Gastrocnemius medialis (tissue), 4 donors: ENCODE measurements at regions not wholly inside any gene's neighbourhood (a gene's known extent, or its start where the extent isn't known, plus 50 kb on each side); places are given as distances from the start of the nearest gene placed in this dataset.

Experiments used
- ATAC-seq, 2 donors: fragments of 150-250 bp; one replicate each; pipeline ENCODE4 v1.9.1; 2016
- DNase-seq, 2 donors: peaks; one replicate each; pipeline ENCODE4 v3.0.0-alpha.2; 2019
- H3K27ac ChIP-seq, 4 donors: fragments of 200-600 bp; sonication (generic); 1 replicate in 1 of 4; 2 replicates in 3 of 4; pipeline ENCODE4 v1.5.1; 2016 to 2018; ENCODE audit warnings: mild to moderate bottlenecking in 2 of 4, moderate library complexity in 1 of 4
- H3K27me3 ChIP-seq, 3 donors: fragments of 200-600 bp; sonication (generic) in 2 of 3; 1 replicate in 1 of 3; 2 replicates in 2 of 3; pipeline versions ENCODE4 v1.5.1 to v1.6.0; 2016 to 2019; ENCODE audit warnings: mild to moderate bottlenecking in 1 of 3, moderate library complexity in 1 of 3
- H3K36me3 ChIP-seq, 2 donors: fragments of 200-600 bp; sonication (generic) in 1 of 2; one replicate each; pipeline ENCODE4 v1.5.1; 2017 to 2018
- H3K4me1 ChIP-seq, 2 donors: fragments of 200-600 bp; sonication (generic) in 1 of 2; one replicate each; pipeline ENCODE4 v1.5.1; 2016 to 2017; ENCODE audit warnings: mild to moderate bottlenecking in 2 of 2
- H3K4me3 ChIP-seq, 4 donors: fragments of 200-600 bp; sonication (generic) in 3 of 4; 1 replicate in 1 of 4; 2 replicates in 3 of 4; pipeline ENCODE4 v1.5.1; 2016 to 2019; ENCODE audit warnings: mild to moderate bottlenecking in 2 of 4
- H3K9me3 ChIP-seq, 3 donors: fragments of 200-600 bp; sonication (generic) in 2 of 3; 1 replicate in 1 of 3; 2 replicates in 2 of 3; pipeline ENCODE4 v1.5.1; 2016 to 2019
- CTCF ChIP-seq, 5 experiments: fragments of 450-650 bp in 3 of 5; fragments of 200-600 bp in 2 of 5; sonication (generic) in 2 of 5; IDR thresholded peaks in 4 of 5; conservative IDR thresholded peaks in 1 of 5; 1 replicate in 4 of 5; 2 replicates in 1 of 5; pipeline ENCODE4 v1.5.1; 2016 to 2019; ENCODE audit warnings: antibody characterized with exemption in 5 of 5, mild to moderate bottlenecking in 3 of 5, moderate library complexity in 3 of 5
- POLR2A ChIP-seq, 2 donors: fragments of 450-650 bp; IDR thresholded peaks; one replicate each; pipeline ENCODE4 v1.6.1; 2017; ENCODE audit warnings: antibody characterized with exemption in 2 of 2, mild to moderate bottlenecking in 2 of 2, moderate library complexity in 2 of 2
- in situ Hi-C, 4 donors: fragments of 200-750 bp; cut with MboI; loops; one replicate each; pipeline versions ENCODE4 v1.15.0 to v1.8.0; 2017; ENCODE audit warnings: low sequenced_read_pairs in 4 of 4
- intact Hi-C: fragments of 100-400 bp; cut with DNase I; formaldehyde crosslinking; loops from one replicate; pipeline ENCODE4 v1.15.1; 2023; ENCODE audit warnings: low total_unique reads

DNA sequence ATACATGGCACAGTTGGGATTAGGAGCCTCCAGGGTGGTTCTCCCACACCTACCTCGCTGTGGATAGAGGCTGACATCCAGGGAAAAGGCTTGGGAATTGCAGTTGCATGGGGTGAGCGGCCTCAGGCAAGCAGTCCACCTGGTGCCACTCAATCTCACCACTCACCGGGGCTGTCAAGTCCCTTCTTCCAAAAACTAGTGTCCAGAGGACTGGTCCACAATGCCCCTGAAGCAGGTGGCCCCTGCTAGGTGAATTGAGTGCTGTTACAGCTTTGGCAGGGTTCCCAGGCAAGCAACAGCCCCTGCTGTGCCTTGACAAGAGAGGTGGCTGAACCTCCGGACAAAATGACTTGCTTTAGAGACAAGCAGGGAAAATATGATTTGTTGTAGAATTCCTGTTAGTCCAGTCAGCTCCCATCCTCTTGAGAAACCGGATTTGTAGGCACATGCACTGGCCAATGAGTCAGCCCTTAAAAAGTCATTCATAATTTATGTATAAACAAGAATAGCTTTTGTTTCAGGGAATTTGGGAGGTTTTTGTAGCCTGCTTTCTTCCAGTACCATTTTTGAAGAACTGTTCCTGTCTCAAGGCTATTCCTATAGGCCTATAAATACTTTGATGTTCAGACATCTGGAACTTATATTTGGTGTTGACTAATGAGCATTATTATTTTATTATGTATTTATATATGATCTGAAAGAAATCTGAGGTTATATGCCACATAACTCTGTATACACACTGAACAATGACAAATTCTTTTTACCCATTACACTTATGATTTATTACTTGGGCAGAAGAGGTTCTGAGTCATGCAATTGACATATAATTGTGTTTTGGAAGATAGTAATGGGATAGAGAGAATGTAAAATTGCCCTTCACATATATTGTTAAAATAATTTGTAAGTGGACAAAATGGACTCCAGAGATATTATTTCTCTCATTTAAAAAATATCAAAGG, 411.1 kb downstream of the ACTL7B start:
- in situ Hi-C loops (no loop called here), intact Hi-C loops (no loop called here)
- no peak for ATAC-seq
- DNase-seq, result no peak
- no peaks in the 10 kb centered on the region for H3K36me3 ChIP-seq
- TF ChIP-seq POLR2A (IDR thresholded peaks at IDR 0.05), result no peak
- no peak for TF ChIP-seq CTCF (IDR thresholded peaks at IDR 0.05 in 4 of 5, conservative IDR thresholded peaks at IDR 0.05 in 1 of 5)
- no peaks in the 10 kb centered on the region for H3K27me3 ChIP-seq
- no peaks in the 10 kb centered on the region for H3K4me1 ChIP-seq
- no peak overlapping the region for H3K4me3 ChIP-seq
- no peak overlapping the region for H3K27ac ChIP-seq
- H3K9me3 ChIP-seq, result no peaks in the 10 kb centered on the region

DNA sequence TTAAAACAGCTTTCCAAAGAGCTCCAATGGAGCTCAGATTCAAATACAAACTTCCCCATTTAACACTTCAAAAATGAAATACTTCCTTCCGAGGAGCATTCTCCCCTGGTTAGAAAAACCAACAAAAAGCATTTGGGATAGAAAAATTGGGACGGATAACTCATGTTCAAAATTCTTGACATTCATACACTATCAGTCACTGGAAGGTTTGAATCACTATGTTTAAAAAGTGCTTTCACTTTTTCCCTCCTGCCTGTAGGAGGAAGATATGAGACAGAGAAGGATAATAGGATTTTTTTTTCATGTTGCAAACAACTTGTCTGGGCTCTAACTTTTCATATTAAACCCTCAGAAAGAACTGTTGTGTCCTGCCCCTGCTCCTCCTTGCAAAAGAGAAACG, 412.0 kb downstream of the ACTL7B start:
- Histone ChIP-seq H3K36me3 (no peaks in the 10 kb centered on the region), H3K27ac (no peak overlapping the region), H3K9me3 (no peaks in the 10 kb centered on the region), H3K27me3 (no peaks in the 10 kb centered on the region), H3K4me1 (no peaks in the 10 kb centered on the region), H3K4me3 (no peak overlapping the region)
- intact Hi-C loops, result no loop called here
- in situ Hi-C loops, result no loop called here
- ATAC-seq (no peak), DNase-seq (no peak)
- TF ChIP-seq POLR2A (IDR thresholded peaks at IDR 0.05) (no peak), CTCF (IDR thresholded peaks at IDR 0.05 in 4 of 5, conservative IDR thresholded peaks at IDR 0.05 in 1 of 5) (no peak)

DNA sequence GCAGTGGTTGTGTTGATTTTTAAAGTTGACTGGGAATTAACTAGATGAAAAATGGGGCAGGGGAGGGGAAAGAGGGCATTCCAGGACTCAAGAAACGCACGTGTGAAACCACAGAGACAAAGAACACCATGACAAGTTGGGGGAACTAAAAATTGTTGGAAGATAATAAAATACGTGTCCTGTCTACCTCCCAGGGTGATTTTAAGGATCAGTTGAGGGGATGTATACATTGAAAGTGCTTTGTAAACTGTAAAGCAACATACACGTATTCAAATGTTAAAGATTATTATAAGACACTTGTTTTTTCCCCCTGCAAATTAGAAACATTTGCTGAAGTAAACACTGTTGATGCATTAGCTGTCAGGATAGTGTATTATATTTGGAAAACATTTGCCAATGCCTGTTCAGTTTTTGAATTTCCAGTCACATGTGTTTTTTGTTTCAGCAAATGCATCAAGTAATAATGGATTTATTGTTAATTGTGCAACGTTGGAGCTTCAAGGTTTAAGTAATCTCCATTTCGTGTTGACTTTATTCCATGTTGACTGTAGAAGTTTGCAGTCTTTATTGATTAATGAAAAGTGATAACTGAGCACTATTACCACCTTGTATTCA, 412.7 kb downstream of the ACTL7B start:
- no peak overlapping the region for H3K4me3 ChIP-seq
- ATAC-seq (no peak), DNase-seq (no peak)
- in situ Hi-C loops, result no loop called here
- H3K27me3 ChIP-seq, result no peaks in the 10 kb centered on the region
- no peaks in the 10 kb centered on the region for H3K9me3 ChIP-seq
- H3K36me3 ChIP-seq, result no peaks in the 10 kb centered on the region
- intact Hi-C loops, result no loop called here
- TF ChIP-seq CTCF (IDR thresholded peaks at IDR 0.05 in 4 of 5, conservative IDR thresholded peaks at IDR 0.05 in 1 of 5) (no peak), POLR2A (IDR thresholded peaks at IDR 0.05) (no peak)
- H3K27ac ChIP-seq, result no peak overlapping the region
- no peaks in the 10 kb centered on the region for H3K4me1 ChIP-seq

- H3K27ac ChIP-seq, result no peak overlapping the region
- DNase-seq (no peak), ATAC-seq (no peak)
- no peaks in the 10 kb centered on the region for H3K9me3 ChIP-seq
- H3K4me3 ChIP-seq, result no peak overlapping the region
- intact Hi-C loops, result no loop called here
- no peaks in the 10 kb centered on the region for H3K4me1 ChIP-seq
- H3K36me3 ChIP-seq, result no peaks in the 10 kb centered on the region
- H3K27me3 ChIP-seq, result no peaks in the 10 kb centered on the region
- in situ Hi-C loops, result no loop called here
- TF ChIP-seq CTCF (IDR thresholded peaks at IDR 0.05 in 4 of 5, conservative IDR thresholded peaks at IDR 0.05 in 1 of 5), result no peak
- no peak for TF ChIP-seq POLR2A (IDR thresholded peaks at IDR 0.05)
Observed at GRCh38 chr9:108442627-108443018, 413.2 kb downstream of the ACTL7B start.
